OCI-LY1 (cell line): ENCODE measurements at regions not wholly inside any gene's neighbourhood (a gene's known extent, or its start where the extent isn't known, plus 50 kb on each side); places are given as distances from the start of the nearest gene placed in this dataset.

ENCODE experiments used
- EZH2 ChIP-seq: fragments of 200-600 bp; sonication (generic), shearing (Covaris generic); IDR thresholded peaks from 2 replicates; pipeline ENCODE4 v1.8.0; 2017; ENCODE audit warnings: borderline replicate concordance, mixed run types, mild to moderate bottlenecking, antibody characterized with exemption, low read length, moderate library complexity, mixed read lengths
- TF ChIP-seq, protein P1 (sequence below): fragments of 200-600 bp; sonication (generic), shearing (Covaris generic); IDR thresholded peaks from 2 replicates; pipeline ENCODE4 v1.5.1; 2017; ENCODE audit warnings: mild to moderate bottlenecking, antibody characterized with exemption, low read length, moderate library complexity, mixed read lengths

DNA sequence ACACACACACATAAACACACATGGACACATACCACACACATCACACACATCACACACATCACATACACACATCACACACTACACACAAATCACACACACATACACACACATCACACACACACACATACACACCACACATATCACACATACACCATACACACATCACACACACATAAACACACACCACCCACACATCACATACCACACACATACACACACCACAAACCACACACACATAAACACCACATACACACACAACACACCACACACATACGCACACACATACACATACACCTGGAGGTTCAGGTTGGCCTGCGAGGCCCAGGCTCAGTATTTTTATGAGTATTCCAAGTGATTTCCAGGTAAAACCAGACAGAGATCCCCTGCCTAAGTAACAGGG is 279.5 kb downstream of the FOXL1 start:
- TF ChIP-seq, protein P1, sequence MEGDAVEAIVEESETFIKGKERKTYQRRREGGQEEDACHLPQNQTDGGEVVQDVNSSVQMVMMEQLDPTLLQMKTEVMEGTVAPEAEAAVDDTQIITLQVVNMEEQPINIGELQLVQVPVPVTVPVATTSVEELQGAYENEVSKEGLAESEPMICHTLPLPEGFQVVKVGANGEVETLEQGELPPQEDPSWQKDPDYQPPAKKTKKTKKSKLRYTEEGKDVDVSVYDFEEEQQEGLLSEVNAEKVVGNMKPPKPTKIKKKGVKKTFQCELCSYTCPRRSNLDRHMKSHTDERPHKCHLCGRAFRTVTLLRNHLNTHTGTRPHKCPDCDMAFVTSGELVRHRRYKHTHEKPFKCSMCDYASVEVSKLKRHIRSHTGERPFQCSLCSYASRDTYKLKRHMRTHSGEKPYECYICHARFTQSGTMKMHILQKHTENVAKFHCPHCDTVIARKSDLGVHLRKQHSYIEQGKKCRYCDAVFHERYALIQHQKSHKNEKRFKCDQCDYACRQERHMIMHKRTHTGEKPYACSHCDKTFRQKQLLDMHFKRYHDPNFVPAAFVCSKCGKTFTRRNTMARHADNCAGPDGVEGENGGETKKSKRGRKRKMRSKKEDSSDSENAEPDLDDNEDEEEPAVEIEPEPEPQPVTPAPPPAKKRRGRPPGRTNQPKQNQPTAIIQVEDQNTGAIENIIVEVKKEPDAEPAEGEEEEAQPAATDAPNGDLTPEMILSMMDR: no peak
- TF ChIP-seq EZH2: no peak
